ENCODE measurements at regions not wholly inside any gene's neighbourhood (a gene's known extent, or its start where the extent isn't known, plus 50 kb on each side); places are given as distances from the start of the nearest gene placed in this dataset.

DNA sequence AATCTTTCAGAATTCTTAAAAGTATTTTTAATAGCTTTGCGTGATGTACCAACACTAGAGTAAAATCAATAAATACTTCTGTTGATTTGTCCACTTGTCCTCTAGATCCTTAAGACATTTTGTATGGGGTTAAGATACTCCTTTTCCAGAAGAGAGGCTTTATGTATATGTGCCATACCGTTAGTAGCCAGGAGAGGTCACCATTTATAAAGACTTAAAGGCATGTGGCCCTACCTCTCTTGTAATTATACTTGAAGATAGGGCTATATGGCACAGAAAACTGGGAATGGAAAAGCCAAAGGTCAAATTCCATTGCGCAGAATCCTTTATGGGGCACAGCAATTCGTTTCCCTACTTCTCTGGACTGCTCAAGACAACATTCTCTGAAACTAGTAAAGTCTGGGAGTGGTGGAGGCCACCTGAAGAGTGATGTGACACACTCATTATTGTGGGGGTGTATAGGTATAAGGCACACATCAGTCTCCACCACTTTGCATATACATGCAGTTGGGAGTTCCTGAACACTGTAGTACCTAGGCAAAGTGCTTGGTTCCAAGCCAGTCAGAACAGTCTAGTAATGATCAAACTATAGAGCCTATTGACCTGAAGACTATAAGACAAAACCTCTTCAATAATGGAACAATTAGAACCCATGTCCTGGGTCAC is 140.1 kb upstream of the FBXL17 start (continued):
- TF ChIP-seq, protein P1, sequence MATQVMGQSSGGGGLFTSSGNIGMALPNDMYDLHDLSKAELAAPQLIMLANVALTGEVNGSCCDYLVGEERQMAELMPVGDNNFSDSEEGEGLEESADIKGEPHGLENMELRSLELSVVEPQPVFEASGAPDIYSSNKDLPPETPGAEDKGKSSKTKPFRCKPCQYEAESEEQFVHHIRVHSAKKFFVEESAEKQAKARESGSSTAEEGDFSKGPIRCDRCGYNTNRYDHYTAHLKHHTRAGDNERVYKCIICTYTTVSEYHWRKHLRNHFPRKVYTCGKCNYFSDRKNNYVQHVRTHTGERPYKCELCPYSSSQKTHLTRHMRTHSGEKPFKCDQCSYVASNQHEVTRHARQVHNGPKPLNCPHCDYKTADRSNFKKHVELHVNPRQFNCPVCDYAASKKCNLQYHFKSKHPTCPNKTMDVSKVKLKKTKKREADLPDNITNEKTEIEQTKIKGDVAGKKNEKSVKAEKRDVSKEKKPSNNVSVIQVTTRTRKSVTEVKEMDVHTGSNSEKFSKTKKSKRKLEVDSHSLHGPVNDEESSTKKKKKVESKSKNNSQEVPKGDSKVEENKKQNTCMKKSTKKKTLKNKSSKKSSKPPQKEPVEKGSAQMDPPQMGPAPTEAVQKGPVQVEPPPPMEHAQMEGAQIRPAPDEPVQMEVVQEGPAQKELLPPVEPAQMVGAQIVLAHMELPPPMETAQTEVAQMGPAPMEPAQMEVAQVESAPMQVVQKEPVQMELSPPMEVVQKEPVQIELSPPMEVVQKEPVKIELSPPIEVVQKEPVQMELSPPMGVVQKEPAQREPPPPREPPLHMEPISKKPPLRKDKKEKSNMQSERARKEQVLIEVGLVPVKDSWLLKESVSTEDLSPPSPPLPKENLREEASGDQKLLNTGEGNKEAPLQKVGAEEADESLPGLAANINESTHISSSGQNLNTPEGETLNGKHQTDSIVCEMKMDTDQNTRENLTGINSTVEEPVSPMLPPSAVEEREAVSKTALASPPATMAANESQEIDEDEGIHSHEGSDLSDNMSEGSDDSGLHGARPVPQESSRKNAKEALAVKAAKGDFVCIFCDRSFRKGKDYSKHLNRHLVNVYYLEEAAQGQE (IDR thresholded peaks at IDR 0.05; ENCODE audit: low read depth), result no peak
- TF ChIP-seq, protein P2, sequence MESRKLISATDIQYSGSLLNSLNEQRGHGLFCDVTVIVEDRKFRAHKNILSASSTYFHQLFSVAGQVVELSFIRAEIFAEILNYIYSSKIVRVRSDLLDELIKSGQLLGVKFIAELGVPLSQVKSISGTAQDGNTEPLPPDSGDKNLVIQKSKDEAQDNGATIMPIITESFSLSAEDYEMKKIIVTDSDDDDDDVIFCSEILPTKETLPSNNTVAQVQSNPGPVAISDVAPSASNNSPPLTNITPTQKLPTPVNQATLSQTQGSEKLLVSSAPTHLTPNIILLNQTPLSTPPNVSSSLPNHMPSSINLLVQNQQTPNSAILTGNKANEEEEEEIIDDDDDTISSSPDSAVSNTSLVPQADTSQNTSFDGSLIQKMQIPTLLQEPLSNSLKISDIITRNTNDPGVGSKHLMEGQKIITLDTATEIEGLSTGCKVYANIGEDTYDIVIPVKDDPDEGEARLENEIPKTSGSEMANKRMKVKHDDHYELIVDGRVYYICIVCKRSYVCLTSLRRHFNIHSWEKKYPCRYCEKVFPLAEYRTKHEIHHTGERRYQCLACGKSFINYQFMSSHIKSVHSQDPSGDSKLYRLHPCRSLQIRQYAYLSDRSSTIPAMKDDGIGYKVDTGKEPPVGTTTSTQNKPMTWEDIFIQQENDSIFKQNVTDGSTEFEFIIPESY (IDR thresholded peaks at IDR 0.05; ENCODE audit: extremely low read depth, insufficient replicate concordance, low read length), result no peak

DNA sequence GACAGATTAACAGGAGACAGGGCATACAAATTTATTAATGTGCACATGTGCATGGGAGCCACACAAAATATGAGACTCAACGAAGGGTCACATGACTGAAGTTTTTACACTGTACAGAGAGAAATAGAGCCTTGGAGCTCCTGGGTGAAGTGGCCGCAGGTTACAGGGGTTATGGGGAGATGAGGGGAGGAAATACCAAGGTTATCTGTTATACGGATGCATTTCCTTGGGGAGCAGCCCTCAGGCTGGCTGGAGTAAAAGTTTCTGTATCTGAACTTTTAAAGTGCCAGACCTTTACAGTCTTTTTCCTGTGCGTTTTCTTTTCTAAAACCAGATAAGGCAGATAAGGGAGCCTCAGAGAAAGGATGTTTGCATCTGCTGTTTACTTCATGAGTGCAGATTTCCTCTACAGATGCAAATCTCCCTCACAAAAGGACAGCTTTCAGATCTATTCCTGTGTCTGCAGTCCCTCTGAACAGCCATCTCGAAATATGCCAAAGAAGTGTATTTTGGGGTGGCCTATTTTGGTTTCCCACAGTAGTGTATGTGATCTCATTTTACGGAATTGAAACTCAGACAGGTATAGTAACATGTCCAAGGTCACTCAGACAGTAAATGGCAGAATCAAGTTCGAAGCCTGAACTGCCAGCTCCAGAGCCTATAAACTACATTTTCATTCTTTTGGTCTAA is 139.3 kb upstream of the FBXL17 start:
- DNase-seq (ENCODE audit: low read depth, low spot score) (no peak), ATAC-seq (no peak)
- H3K4me2 ChIP-seq (ENCODE audit: low read length), result no peak overlapping the region
- H3K36me3 ChIP-seq (ENCODE audit: control insufficient read depth in 1 of 2, insufficient read depth in 2 of 2, low read length in 2 of 2), result no peaks in the 10 kb centered on the region
- no peaks in the 10 kb centered on the region for H3K79me2 ChIP-seq (ENCODE audit: insufficient read depth, low read length)
- no peak overlapping the region for H3K4me3 ChIP-seq (replicated peaks in 1 of 2; ENCODE audit: low read depth in 1 of 2, low read length in 2 of 2)
- H3K27me3 ChIP-seq (ENCODE audit: insufficient read depth, low read length), result no peaks in the 10 kb centered on the region
- no peak overlapping the region for H3K27ac ChIP-seq (ENCODE audit: low read depth, low read length)
- no peaks in the 10 kb centered on the region for H3K9me3 ChIP-seq (ENCODE audit: control insufficient read depth in 1 of 2, insufficient read depth in 1 of 2, low read depth in 1 of 2, low read length in 2 of 2)
- CTCF ChIA-PET, result no interaction called here
- H3K4me1 ChIP-seq (ENCODE audit: control insufficient read depth in 1 of 2, insufficient read depth in 2 of 2, low read length in 2 of 2), result no peaks in the 10 kb centered on the region
- no peaks in the 10 kb centered on the region for H4K20me1 ChIP-seq (ENCODE audit: insufficient read depth)
- H3K9ac ChIP-seq (ENCODE audit: low read length), result no peak overlapping the region
- H2AFZ ChIP-seq (ENCODE audit: low read depth, low read length, poor library complexity, severe bottlenecking), result no peak overlapping the region
- POLR2A ChIA-PET, result no interaction called here
- RAD21 ChIA-PET (ENCODE audit: low non-redundant PET in 1 of 2, low total read pairs in 2 of 2, uncharacterized antibody in 2 of 2, unreplicated experiment in 2 of 2), result no interaction called here
- intact Hi-C loops (cut with micrococcal nuclease), result loop anchor here (5.0 kb wide), 1 partner anchor 956 kb away; no protein-coding TSS in a partner anchor
- no TSS peak for BruUV-seq (replicated peaks)
- no peaks in the 10 kb centered on the region for H3K9me2 ChIP-seq (ENCODE audit: insufficient read depth)
- TF ChIP-seq ZNF274 (IDR thresholded peaks at IDR 0.05; ENCODE audit: low read depth, low read length) (no peak), YY1 (IDR thresholded peaks at IDR 0.05; ENCODE audit: extremely low read depth, insufficient replicate concordance, low read depth, low read length) (no peak), SRF (IDR thresholded peaks at IDR 0.05; ENCODE audit: low read depth) (no peak), POLR2A (IDR thresholded peaks at IDR 0.05; ENCODE audit: borderline replicate concordance, extremely low read depth, insufficient read depth, insufficient read length) (no peak), CEBPB (IDR thresholded peaks at IDR 0.05; ENCODE audit: low read depth) (no peak), FOSL1 (IDR thresholded peaks at IDR 0.05; ENCODE audit: low read depth) (no peak), SIN3A (IDR thresholded peaks at IDR 0.05; ENCODE audit: low read depth) (no peak)
- TF ChIP-seq, protein P3, sequence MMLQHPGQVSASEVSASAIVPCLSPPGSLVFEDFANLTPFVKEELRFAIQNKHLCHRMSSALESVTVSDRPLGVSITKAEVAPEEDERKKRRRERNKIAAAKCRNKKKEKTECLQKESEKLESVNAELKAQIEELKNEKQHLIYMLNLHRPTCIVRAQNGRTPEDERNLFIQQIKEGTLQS (IDR thresholded peaks at IDR 0.05), result no peak
- TF ChIP-seq, protein P2 (IDR thresholded peaks at IDR 0.05; ENCODE audit: extremely low read depth, insufficient replicate concordance, low read length), result no peak
- TF ChIP-seq, protein P1 (IDR thresholded peaks at IDR 0.05; ENCODE audit: low read depth), result no peak
